KMS-11 (cell line): ENCODE measurements at regions not wholly inside any gene's neighbourhood (a gene's known extent, or its start where the extent isn't known, plus 50 kb on each side); places are given as distances from the start of the nearest gene placed in this dataset.

Experiments
- H2AFZ ChIP-seq: fragments of 200-600 bp; sonication (generic); 2 replicates; pipeline ENCODE4 v1.6.1; 2016; ENCODE audit warnings: antibody characterized with exemption, mixed run types, low read depth
- H3K27ac ChIP-seq: fragments of 200-600 bp; sonication (generic); 2 replicates; pipeline ENCODE4 v1.6.1; 2016; ENCODE audit warnings: mild to moderate bottlenecking, mixed run types
- H3K27me3 ChIP-seq: fragments of 200-600 bp; sonication (generic); 2 replicates; pipeline ENCODE4 v1.6.1; 2017; ENCODE audit warnings: mild to moderate bottlenecking, low read depth, mixed run types, moderate library complexity; ENCODE audit not compliant: insufficient read depth
- H3K36me3 ChIP-seq: fragments of 200-600 bp; sonication (generic); 2 replicates; pipeline ENCODE4 v1.6.1; 2017; ENCODE audit warnings: mild to moderate bottlenecking, mixed run types; ENCODE audit not compliant: insufficient read depth
- H3K4me1 ChIP-seq: fragments of 200-600 bp; sonication (generic); 2 replicates; pipeline ENCODE4 v1.6.1; 2016; ENCODE audit warnings: mild to moderate bottlenecking, low read depth, mixed run types; ENCODE audit not compliant: poor library complexity, severe bottlenecking
- H3K4me2 ChIP-seq: fragments of 200-600 bp; sonication (generic); 2 replicates; pipeline ENCODE4 v1.7.0; 2016; ENCODE audit warnings: mild to moderate bottlenecking, mixed run types
- H3K4me3 ChIP-seq: fragments of 200-600 bp; sonication (generic); IDR thresholded peaks from 2 replicates; pipeline ENCODE4 v1.6.1; 2017; ENCODE audit warnings: low read depth, low read length, mixed read lengths; ENCODE audit not compliant: insufficient read depth
- H3K79me2 ChIP-seq: fragments of 200-600 bp; sonication (generic); 2 replicates; pipeline ENCODE4 v1.6.1; 2016; ENCODE audit warnings: low read depth, mixed run types; ENCODE audit not compliant: insufficient read depth
- H3K9ac ChIP-seq: fragments of 200-600 bp; sonication (generic); 2 replicates; pipeline ENCODE4 v1.6.1; 2016; ENCODE audit warnings: mild to moderate bottlenecking, mixed run types
- H4K20me1 ChIP-seq: fragments of 200-600 bp; sonication (generic); 2 replicates; pipeline ENCODE4 v1.6.1; 2016; ENCODE audit warnings: mild to moderate bottlenecking, mixed run types; ENCODE audit not compliant: insufficient read depth
- CTCF ChIP-seq: fragments of 200-600 bp; sonication (generic); conservative IDR thresholded peaks from 2 replicates; pipeline ENCODE4 v1.6.1; 2017; ENCODE audit warnings: low read depth, mild to moderate bottlenecking, antibody characterized with exemption, low read length, moderate library complexity, mixed read lengths

- no peak overlapping the region for H2AFZ ChIP-seq
- H3K9ac ChIP-seq = no peak overlapping the region
- H3K4me3 ChIP-seq = no peak overlapping the region
- H3K27me3 ChIP-seq = no peaks in the 10 kb centered on the region
- H4K20me1 ChIP-seq = no peaks in the 10 kb centered on the region
- no peak overlapping the region for H3K4me2 ChIP-seq
- H3K36me3 ChIP-seq = no peaks in the 10 kb centered on the region
- H3K4me1 ChIP-seq = peaks cover 6% of the 10 kb centered on the region
- H3K79me2 ChIP-seq = no peaks in the 10 kb centered on the region
- TF ChIP-seq CTCF = no peak
- H3K27ac ChIP-seq = no peak overlapping the region
These were observed 217.2 kb upstream of the IGF1R start for GRCh38 chr15:98431171-98431570.

GRCh38 chr15:98433346-98433745, 215.0 kb upstream of the IGF1R start:
- Histone ChIP-seq H3K36me3 (no peaks in the 10 kb centered on the region), H3K27me3 (no peaks in the 10 kb centered on the region), H3K79me2 (no peaks in the 10 kb centered on the region), H2AFZ (no peak overlapping the region), H3K9ac (no peak overlapping the region), H3K27ac (no peak overlapping the region), H4K20me1 (no peaks in the 10 kb centered on the region), H3K4me2 (no peak overlapping the region), H3K4me3 (no peak overlapping the region), H3K4me1 (peaks cover 6% of the 10 kb centered on the region)
- TF ChIP-seq CTCF = no peak

GRCh38 chr15:98433856-98434255, 214.5 kb upstream of the IGF1R start:
- Histone ChIP-seq H3K79me2 (no peaks in the 10 kb centered on the region), H3K4me2 (no peak overlapping the region), H3K27me3 (no peaks in the 10 kb centered on the region), H3K4me3 (no peak overlapping the region), H4K20me1 (no peaks in the 10 kb centered on the region), H3K27ac (no peak overlapping the region), H3K4me1 (peaks cover 4% of the 10 kb centered on the region), H3K36me3 (no peaks in the 10 kb centered on the region), H3K9ac (no peak overlapping the region), H2AFZ (no peak overlapping the region)
- TF ChIP-seq CTCF = no peak

DNA sequence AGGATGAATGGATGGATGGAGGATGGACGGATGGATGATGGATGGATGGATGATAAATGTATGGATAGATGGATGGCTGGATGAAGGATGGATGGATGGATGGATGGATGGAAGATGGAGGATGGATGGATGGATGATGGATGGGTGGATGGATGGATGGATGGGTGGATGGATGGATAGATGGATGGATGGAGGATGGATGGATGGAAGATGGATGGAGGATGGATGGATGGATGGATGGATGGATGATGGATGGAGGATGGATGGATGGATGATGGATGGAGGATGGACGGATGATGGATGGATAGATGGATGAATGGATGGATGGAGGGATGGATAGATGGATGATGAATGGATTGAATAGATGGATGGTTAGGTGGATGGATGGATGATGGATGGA, 210.6 kb upstream of the IGF1R start:
- H2AFZ ChIP-seq = no peak overlapping the region
- H3K4me3 ChIP-seq = no peak overlapping the region
- no peaks in the 10 kb centered on the region for H3K27me3 ChIP-seq
- H3K36me3 ChIP-seq = no peaks in the 10 kb centered on the region
- no peaks in the 10 kb centered on the region for H4K20me1 ChIP-seq
- H3K79me2 ChIP-seq = no peaks in the 10 kb centered on the region
- H3K4me2 ChIP-seq = no peak overlapping the region
- H3K27ac ChIP-seq = no peak overlapping the region
- H3K4me1 ChIP-seq = peaks cover 3% of the 10 kb centered on the region
- no peak for TF ChIP-seq CTCF
- H3K9ac ChIP-seq = no peak overlapping the region

DNA sequence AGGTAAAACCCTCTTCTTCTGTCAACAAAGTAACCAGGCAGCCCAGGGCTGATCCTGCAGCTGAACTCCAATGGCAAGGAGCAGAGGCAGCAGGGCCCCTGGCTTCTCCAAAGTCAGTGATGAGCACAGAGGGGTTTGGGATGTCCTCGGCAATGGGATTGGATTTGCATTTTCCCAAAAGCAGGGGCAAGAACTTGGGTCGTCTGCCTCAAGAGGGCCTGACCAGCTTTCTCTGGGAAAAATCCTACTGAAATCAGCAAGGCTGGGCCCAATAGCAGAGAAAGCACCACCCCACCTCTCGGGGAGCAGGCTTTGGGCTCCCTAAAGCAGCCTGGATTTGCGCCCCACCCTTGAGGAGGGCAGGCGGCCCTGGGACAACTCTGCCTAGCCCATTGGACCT, 210.0 kb upstream of the IGF1R start:
- Histone ChIP-seq H2AFZ (no peak overlapping the region), H3K9ac (no peak overlapping the region), H3K79me2 (no peaks in the 10 kb centered on the region), H3K27me3 (no peaks in the 10 kb centered on the region), H3K4me2 (no peak overlapping the region), H3K36me3 (no peaks in the 10 kb centered on the region), H4K20me1 (no peaks in the 10 kb centered on the region), H3K27ac (no peak overlapping the region), H3K4me3 (no peak overlapping the region), H3K4me1 (peaks cover 9% of the 10 kb centered on the region)
- TF ChIP-seq CTCF = no peak
